ENCODE measurements at regions not wholly inside any gene's neighbourhood (a gene's known extent, or its start where the extent isn't known, plus 50 kb on each side); places are given as distances from the start of the nearest gene placed in this dataset.

DNA sequence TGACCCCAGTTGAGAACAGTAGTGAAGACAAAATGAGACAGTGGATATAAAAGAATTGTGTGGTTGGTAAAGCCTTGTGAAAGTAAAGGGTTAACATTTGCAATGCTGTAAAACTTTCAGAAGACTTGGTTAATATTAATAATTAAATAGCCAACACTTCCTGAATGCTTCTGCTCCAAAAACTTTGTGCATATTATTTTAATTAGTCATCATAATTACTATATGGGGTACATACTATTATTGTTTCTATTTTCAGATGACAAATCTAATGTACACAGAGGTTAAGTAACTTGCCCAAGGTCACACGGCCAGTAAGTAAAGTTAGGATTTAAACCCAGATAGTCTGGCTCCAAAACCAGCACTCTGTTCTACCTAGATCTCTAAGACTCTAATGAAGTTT, 291.3 kb downstream of the OGFRL1 start:
- Histone ChIP-seq H3K4me1 (ENCODE audit: insufficient read depth, low read length) (no peaks in the 10 kb centered on the region), H3K36me3 (ENCODE audit: insufficient read depth, low read length) (no peaks in the 10 kb centered on the region), H3K27me3 (ENCODE audit: insufficient read depth, low read length) (no peaks in the 10 kb centered on the region), H2AFZ (ENCODE audit: low read length) (no peak overlapping the region), H3K79me2 (ENCODE audit: insufficient read depth, low read length) (no peaks in the 10 kb centered on the region), H4K20me1 (ENCODE audit: insufficient read depth, low read length) (no peaks in the 10 kb centered on the region), H3K4me3 (ENCODE audit: insufficient read depth, low read length) (no peak overlapping the region), H3K27ac (ENCODE audit: low read depth, low read length) (no peak overlapping the region), H3K4me2 (ENCODE audit: insufficient read depth, low read length) (no peak overlapping the region), H3K9me3 (ENCODE audit: low read depth, low read length) (no peaks in the 10 kb centered on the region)
- TF ChIP-seq, protein P1, sequence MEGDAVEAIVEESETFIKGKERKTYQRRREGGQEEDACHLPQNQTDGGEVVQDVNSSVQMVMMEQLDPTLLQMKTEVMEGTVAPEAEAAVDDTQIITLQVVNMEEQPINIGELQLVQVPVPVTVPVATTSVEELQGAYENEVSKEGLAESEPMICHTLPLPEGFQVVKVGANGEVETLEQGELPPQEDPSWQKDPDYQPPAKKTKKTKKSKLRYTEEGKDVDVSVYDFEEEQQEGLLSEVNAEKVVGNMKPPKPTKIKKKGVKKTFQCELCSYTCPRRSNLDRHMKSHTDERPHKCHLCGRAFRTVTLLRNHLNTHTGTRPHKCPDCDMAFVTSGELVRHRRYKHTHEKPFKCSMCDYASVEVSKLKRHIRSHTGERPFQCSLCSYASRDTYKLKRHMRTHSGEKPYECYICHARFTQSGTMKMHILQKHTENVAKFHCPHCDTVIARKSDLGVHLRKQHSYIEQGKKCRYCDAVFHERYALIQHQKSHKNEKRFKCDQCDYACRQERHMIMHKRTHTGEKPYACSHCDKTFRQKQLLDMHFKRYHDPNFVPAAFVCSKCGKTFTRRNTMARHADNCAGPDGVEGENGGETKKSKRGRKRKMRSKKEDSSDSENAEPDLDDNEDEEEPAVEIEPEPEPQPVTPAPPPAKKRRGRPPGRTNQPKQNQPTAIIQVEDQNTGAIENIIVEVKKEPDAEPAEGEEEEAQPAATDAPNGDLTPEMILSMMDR (IDR thresholded peaks at IDR 0.05; ENCODE audit: extremely low read depth, low read depth, low read length), result no peak
- DNase-seq (ENCODE audit: insufficient read length, low spot score, missing footprints), result no peak

DNA sequence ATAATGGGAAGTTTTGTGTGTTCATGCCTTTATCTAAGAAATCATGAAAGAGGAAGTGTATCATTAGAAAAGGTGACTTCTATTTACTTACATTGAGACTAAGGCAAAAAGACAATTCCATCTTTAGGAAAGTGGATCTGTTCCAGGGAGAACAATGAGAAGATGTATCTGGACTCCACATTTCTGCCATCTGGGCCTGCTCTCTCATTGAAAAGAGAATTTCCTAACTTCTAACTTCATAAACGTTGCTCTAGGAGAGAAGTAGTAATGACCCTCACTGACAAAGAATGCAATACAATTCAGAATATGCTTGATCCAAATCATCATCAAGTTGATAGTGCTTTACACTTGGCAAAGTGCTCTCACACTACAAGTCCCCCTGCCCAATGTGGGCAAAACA, 294.2 kb downstream of the OGFRL1 start:
- H3K4me1 ChIP-seq (ENCODE audit: insufficient read depth, low read length), result no peaks in the 10 kb centered on the region
- no peaks in the 10 kb centered on the region for H3K36me3 ChIP-seq (ENCODE audit: insufficient read depth, low read length)
- no peaks in the 10 kb centered on the region for H3K27me3 ChIP-seq (ENCODE audit: insufficient read depth, low read length)
- no peaks in the 10 kb centered on the region for H3K9me3 ChIP-seq (ENCODE audit: low read depth, low read length)
- DNase-seq (ENCODE audit: insufficient read length, low spot score, missing footprints), result no peak
- H4K20me1 ChIP-seq (ENCODE audit: insufficient read depth, low read length), result no peaks in the 10 kb centered on the region
- no peak overlapping the region for H3K27ac ChIP-seq (ENCODE audit: low read depth, low read length)
- H3K79me2 ChIP-seq (ENCODE audit: insufficient read depth, low read length), result no peaks in the 10 kb centered on the region
- no peak overlapping the region for H2AFZ ChIP-seq (ENCODE audit: low read length)
- H3K4me3 ChIP-seq (ENCODE audit: insufficient read depth, low read length), result no peak overlapping the region
- TF ChIP-seq, protein P1 (IDR thresholded peaks at IDR 0.05; ENCODE audit: extremely low read depth, low read depth, low read length), result no peak
- H3K4me2 ChIP-seq (ENCODE audit: insufficient read depth, low read length), result no peak overlapping the region

DNA sequence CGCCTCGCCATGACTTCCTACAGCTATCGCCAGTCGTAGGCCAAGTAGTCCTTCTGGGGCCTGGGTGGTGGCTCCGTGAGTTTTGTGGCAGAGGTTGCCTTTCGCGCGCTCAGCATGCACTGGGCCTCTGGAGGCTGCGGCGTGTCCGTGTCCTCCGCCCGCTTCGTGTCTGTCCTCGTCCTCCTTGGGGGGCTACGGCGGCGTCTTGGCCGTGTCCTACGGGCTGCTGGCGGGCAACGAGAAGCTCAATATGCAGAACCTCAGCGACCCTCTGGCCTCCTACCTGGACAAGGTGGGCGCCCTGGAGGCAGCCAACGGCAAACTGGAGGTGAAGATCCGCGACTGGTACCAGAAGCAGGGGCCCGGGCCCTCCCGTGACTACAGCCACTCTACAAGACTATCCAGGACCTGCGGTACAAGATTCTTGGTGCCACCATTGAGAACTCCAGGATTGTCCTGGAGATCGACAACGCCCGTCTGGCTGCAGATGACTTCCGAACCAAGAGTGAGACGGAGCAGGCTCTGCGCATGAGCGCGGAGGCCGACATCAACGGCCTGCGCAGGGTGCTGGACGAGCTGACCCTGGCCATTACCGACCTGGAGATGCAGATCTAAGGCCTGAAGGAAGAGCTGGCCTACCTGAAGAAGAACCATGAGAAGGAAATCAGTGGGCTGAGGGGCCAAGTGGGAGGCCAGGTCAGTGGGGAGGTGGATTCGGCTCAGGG, 296.3 kb downstream of the OGFRL1 start:
- Histone ChIP-seq H3K27ac (ENCODE audit: low read depth, low read length) (no peak overlapping the region), H4K20me1 (ENCODE audit: insufficient read depth, low read length) (no peaks in the 10 kb centered on the region), H3K27me3 (ENCODE audit: insufficient read depth, low read length) (no peaks in the 10 kb centered on the region), H3K79me2 (ENCODE audit: insufficient read depth, low read length) (no peaks in the 10 kb centered on the region), H3K4me1 (ENCODE audit: insufficient read depth, low read length) (no peaks in the 10 kb centered on the region), H2AFZ (ENCODE audit: low read length) (no peak overlapping the region), H3K36me3 (ENCODE audit: insufficient read depth, low read length) (no peaks in the 10 kb centered on the region), H3K9me3 (ENCODE audit: low read depth, low read length) (no peaks in the 10 kb centered on the region), H3K4me3 (ENCODE audit: insufficient read depth, low read length) (no peak overlapping the region), H3K4me2 (ENCODE audit: insufficient read depth, low read length) (no peak overlapping the region)
- no peak for DNase-seq (ENCODE audit: insufficient read length, low spot score, missing footprints)
- TF ChIP-seq, protein P1 (IDR thresholded peaks at IDR 0.05; ENCODE audit: extremely low read depth, low read depth, low read length), result no peak

DNA sequence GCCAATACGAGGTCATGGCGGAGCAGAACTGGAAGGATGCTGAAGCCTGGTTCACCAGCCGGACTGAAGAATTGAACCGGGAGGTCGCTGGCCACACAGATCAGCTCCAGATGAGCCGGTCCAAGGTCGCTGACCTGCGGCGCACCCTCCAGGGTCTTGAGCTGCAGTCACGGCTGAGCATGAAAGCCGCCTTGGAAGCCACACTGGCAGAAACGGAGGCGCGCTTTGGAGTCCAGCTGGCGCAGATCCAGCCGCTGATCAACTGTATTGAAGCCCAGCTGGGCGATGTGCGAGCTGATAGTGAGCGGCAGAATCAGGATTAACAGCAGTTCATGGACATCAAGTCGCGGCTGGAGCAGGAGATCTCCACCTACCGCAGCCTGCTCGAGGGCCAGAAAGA, 296.9 kb downstream of the OGFRL1 start:
- no peaks in the 10 kb centered on the region for H3K9me3 ChIP-seq (ENCODE audit: low read depth, low read length)
- no peaks in the 10 kb centered on the region for H3K4me1 ChIP-seq (ENCODE audit: insufficient read depth, low read length)
- H3K4me2 ChIP-seq (ENCODE audit: insufficient read depth, low read length), result no peak overlapping the region
- no peak overlapping the region for H2AFZ ChIP-seq (ENCODE audit: low read length)
- TF ChIP-seq, protein P1 (IDR thresholded peaks at IDR 0.05; ENCODE audit: extremely low read depth, low read depth, low read length), result no peak
- no peak overlapping the region for H3K27ac ChIP-seq (ENCODE audit: low read depth, low read length)
- no peaks in the 10 kb centered on the region for H3K27me3 ChIP-seq (ENCODE audit: insufficient read depth, low read length)
- no peak overlapping the region for H3K4me3 ChIP-seq (ENCODE audit: insufficient read depth, low read length)
- H4K20me1 ChIP-seq (ENCODE audit: insufficient read depth, low read length), result no peaks in the 10 kb centered on the region
- no peaks in the 10 kb centered on the region for H3K79me2 ChIP-seq (ENCODE audit: insufficient read depth, low read length)
- no peaks in the 10 kb centered on the region for H3K36me3 ChIP-seq (ENCODE audit: insufficient read depth, low read length)
- no peak for DNase-seq (ENCODE audit: insufficient read length, low spot score, missing footprints)
